ENCODE measurements at regions not wholly inside any gene's neighbourhood (a gene's known extent, or its start where the extent isn't known, plus 50 kb on each side); places are given as distances from the start of the nearest gene placed in this dataset.
A peak's percentile ranks its signal among the peaks of the same experiment; 100 is the strongest.

- H3K9me3 ChIP-seq: no peaks in the 10 kb centered on the region
- no peak for DNase-seq
- no peak for TF ChIP-seq CTCF (IDR thresholded peaks at IDR 0.05)
- no peak overlapping the region for H3K4me3 ChIP-seq
- H3K27me3 ChIP-seq: no peaks in the 10 kb centered on the region
- intact Hi-C loops (cut with DNase I): no loop called here
- peaks cover 3 to 35% (median 15%) of the 10 kb centered on the region in 9 donors for H3K4me1 ChIP-seq
- H3K27ac ChIP-seq: no peak overlapping the region
- ATAC-seq: no peak
- H3K36me3 ChIP-seq: no peaks in the 10 kb centered on the region
Observed at GRCh38 chr5:68084396-68084795, 131.2 kb upstream of the PIK3R1 start.

GRCh38 chr5:68080282-68081050 is 135.1 kb upstream of the PIK3R1 start:
- Histone ChIP-seq H3K36me3 (no peaks in the 10 kb centered on the region), H3K9me3 (no peaks in the 10 kb centered on the region), H3K4me1 (no peaks in the 10 kb centered on the region), H3K27ac (no peak overlapping the region), H3K27me3 (no peaks in the 10 kb centered on the region), H3K4me3 (no peak overlapping the region)
- intact Hi-C loops (cut with DNase I): no loop called here
- no peak for TF ChIP-seq CTCF (IDR thresholded peaks at IDR 0.05)
- ATAC-seq (no peak), DNase-seq (no peak)
- 85 to 86% methylated on average over 9 of the region's 9 CpGs for WGBS, 2 donors

GRCh38 chr5:68077349-68077894 is 138.1 kb upstream of the PIK3R1 start:
- DNase-seq (no peak), ATAC-seq (no peak)
- TF ChIP-seq CTCF (IDR thresholded peaks at IDR 0.05): no peak
- 94% methylated on average over 6 of the region's 6 CpGs for WGBS, 2 donors
- H3K27me3 ChIP-seq: no peaks in the 10 kb centered on the region
- peaks cover 0 to 5% (median 0%) of the 10 kb centered on the region in 9 donors for H3K4me1 ChIP-seq
- no peaks in the 10 kb centered on the region for H3K36me3 ChIP-seq
- H3K4me3 ChIP-seq: no peak overlapping the region
- no peaks in the 10 kb centered on the region for H3K9me3 ChIP-seq
- H3K27ac ChIP-seq: no peak overlapping the region
- intact Hi-C loops (cut with DNase I): no loop called here

GRCh38 chr5:68074633-68075032 is 140.9 kb upstream of the PIK3R1 start:
- no peak overlapping the region for H3K4me3 ChIP-seq
- H3K9me3 ChIP-seq: no peaks in the 10 kb centered on the region
- ATAC-seq: peak in 3 of 8 donors; percentile 28 to 49 (median 34)
- 75 to 90% methylated on average over 1 of the region's 1 CpG for WGBS, 2 donors
- DNase-seq: no peak
- no peak overlapping the region for H3K27ac ChIP-seq
- TF ChIP-seq CTCF (IDR thresholded peaks at IDR 0.05): no peak
- peaks cover 0 to 5% (median 0%) of the 10 kb centered on the region in 9 donors for H3K4me1 ChIP-seq
- no peaks in the 10 kb centered on the region for H3K27me3 ChIP-seq
- H3K36me3 ChIP-seq: no peaks in the 10 kb centered on the region
- intact Hi-C loops (cut with DNase I): no loop called here

All from heart right ventricle (tissue), 16 donors.